Neuronal stem cell (in vitro differentiated cells): ENCODE measurements at regions not wholly inside any gene's neighbourhood (a gene's known extent, or its start where the extent isn't known, plus 50 kb on each side); places are given as distances from the start of the nearest gene placed in this dataset.

Experiments used
- DNase-seq: peaks from one replicate; pipeline ENCODE4 v3.0.0-alpha.2; 2013; ENCODE audit warnings: low spot score
- H2AFZ ChIP-seq: one replicate; pipeline ENCODE4 v1.6.1; 2013; ENCODE audit warnings: mild to moderate bottlenecking, low read length, inconsistent platforms
- H2AK5ac ChIP-seq: 2 replicates; pipeline ENCODE4 v1.6.1; 2013; ENCODE audit warnings: low read depth, mild to moderate bottlenecking, inconsistent platforms, low read length, moderate library complexity, mixed read lengths
- H2BK120ac ChIP-seq: 2 replicates; pipeline ENCODE4 v1.6.1; 2013; ENCODE audit warnings: low read depth, mild to moderate bottlenecking, inconsistent platforms, low read length, moderate library complexity, mixed read lengths
- H2BK12ac ChIP-seq: one replicate; pipeline ENCODE4 v1.6.1; 2013; ENCODE audit warnings: low read length, inconsistent platforms
- H2BK15ac ChIP-seq: 2 replicates; pipeline ENCODE4 v1.6.1; 2013; ENCODE audit warnings: mild to moderate bottlenecking, low read length, inconsistent platforms, mixed read lengths
- H2BK5ac ChIP-seq: one replicate; pipeline ENCODE4 v1.6.1; 2013; ENCODE audit warnings: inconsistent platforms, mild to moderate bottlenecking, low read length, moderate library complexity
- H3K14ac ChIP-seq: one replicate; pipeline ENCODE4 v1.6.1; 2013; ENCODE audit warnings: low read length, inconsistent platforms
- H3K18ac ChIP-seq: 2 replicates; pipeline ENCODE4 v1.6.1; 2013; ENCODE audit warnings: low read length, inconsistent platforms
- H3K23ac ChIP-seq: 2 replicates; pipeline ENCODE4 v1.6.1; 2013; ENCODE audit warnings: low read depth, mild to moderate bottlenecking, mixed read lengths, low read length, inconsistent platforms; ENCODE audit not compliant: poor library complexity
- H3K27ac ChIP-seq: replicated peaks from 3 replicates; pipeline ENCODE4 v1.5.1; 2013; ENCODE audit warnings: low read length, inconsistent platforms
- H3K27me3 ChIP-seq, 3 experiments: 2 replicates each; pipeline ENCODE4 v1.6.1; 2013; ENCODE audit warnings: low read length in 3 of 3, mild to moderate bottlenecking in 2 of 3, inconsistent platforms in 1 of 3, low read depth in 1 of 3, mixed read lengths in 1 of 3, moderate library complexity in 1 of 3; ENCODE audit not compliant: control insufficient read depth in 3 of 3, insufficient read depth in 3 of 3
- H3K36me3 ChIP-seq, 2 donors: replicated peaks in 1 of 2; 2 replicates each; pipeline ENCODE4 v1.6.1; 2013; ENCODE audit warnings: low read length in 2 of 2; ENCODE audit not compliant: control insufficient read depth in 2 of 2, insufficient read depth in 2 of 2
- H3K4ac ChIP-seq: 2 replicates; pipeline ENCODE4 v1.6.1; 2013; ENCODE audit warnings: inconsistent platforms, mild to moderate bottlenecking, low read length, moderate library complexity
- H3K4me1 ChIP-seq, 2 donors: 1 replicate in 1 of 2; 2 replicates in 1 of 2; pipeline ENCODE4 v1.6.1; 2013; ENCODE audit warnings: low read length in 2 of 2, low read depth in 1 of 2; ENCODE audit not compliant: control insufficient read depth in 2 of 2, insufficient read depth in 1 of 2
- H3K4me2 ChIP-seq: one replicate; pipeline ENCODE4 v1.6.1; 2013; ENCODE audit warnings: mild to moderate bottlenecking, low read length, inconsistent platforms; ENCODE audit not compliant: insufficient read depth, poor library complexity, severe bottlenecking
- H3K4me3 ChIP-seq, 2 donors: 2 replicates each; pipeline ENCODE4 v1.5.1; 2013; ENCODE audit warnings: low read length in 2 of 2, mild to moderate bottlenecking in 2 of 2, inconsistent platforms in 1 of 2, moderate library complexity in 1 of 2
- H3K79me1 ChIP-seq: one replicate; pipeline ENCODE4 v1.6.1; 2013; ENCODE audit warnings: low read depth, mild to moderate bottlenecking, inconsistent platforms, low read length, moderate library complexity
- H3K9ac ChIP-seq: one replicate; pipeline ENCODE4 v1.6.1; 2013; ENCODE audit warnings: mild to moderate bottlenecking, low read depth, low read length, inconsistent platforms; ENCODE audit not compliant: poor library complexity
- H3K9me3 ChIP-seq, 2 donors: replicated peaks in 1 of 2; 2 replicates each; pipeline versions ENCODE3 to v1.6.1; 2013; ENCODE audit warnings: low read length in 2 of 2, mild to moderate bottlenecking in 2 of 2, inconsistent platforms in 1 of 2, low read depth in 1 of 2, mixed read lengths in 1 of 2, moderate library complexity in 1 of 2; ENCODE audit not compliant: control insufficient read depth in 2 of 2, insufficient read depth in 1 of 2
- H4K8ac ChIP-seq: one replicate; pipeline ENCODE4 v1.6.1; 2013; ENCODE audit warnings: low read depth, mild to moderate bottlenecking, inconsistent platforms, low read length, moderate library complexity
- H4K91ac ChIP-seq: one replicate; pipeline ENCODE4 v1.6.1; 2013; ENCODE audit warnings: low read length, low read depth, mild to moderate bottlenecking, inconsistent platforms; ENCODE audit not compliant: poor library complexity
- WGBS, 2 donors: extraction: QIAGEN DNeasy Blood & Tissue Kit; methylation state at CpG; one replicate each; pipeline ENCODE4 v1.1.7; 2013; ENCODE audit warnings: missing lambda C conversion rate in 2 of 2, mixed read lengths in 1 of 2; ENCODE audit not compliant: insufficient read length in 2 of 2, insufficient replicate concordance in 1 of 2; ENCODE audit errors: extremely low coverage in 2 of 2; 5-methylcytosine and 5-hydroxymethylcytosine counted together

DNA sequence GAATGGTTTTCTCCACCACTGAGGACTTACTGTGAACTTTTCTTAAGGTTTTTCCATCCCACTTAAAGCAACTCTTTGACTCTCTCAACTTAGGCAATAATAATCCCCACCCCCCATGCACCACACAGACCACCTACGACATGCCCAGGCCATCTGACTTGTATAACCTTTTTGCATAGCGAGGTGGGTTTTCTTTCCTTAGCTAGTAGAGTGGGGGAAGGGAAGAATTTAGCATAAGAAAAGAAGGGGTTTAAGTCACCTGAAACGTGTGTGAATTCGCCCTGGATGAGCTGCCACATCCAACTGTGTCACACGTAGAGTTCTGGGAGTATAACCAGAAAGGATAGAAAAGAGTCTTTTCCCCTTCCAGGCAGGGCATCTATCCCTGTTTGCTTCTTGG, 262.7 kb downstream of the YTHDC2 start:
- Histone ChIP-seq H3K4me2 (no peak overlapping the region), H3K27me3 (no peaks in the 10 kb centered on the region), H3K4ac (no peak overlapping the region), H3K4me3 (no peak overlapping the region), H2AK5ac (no peak overlapping the region), H3K14ac (no peak overlapping the region), H4K8ac (no peak overlapping the region), H2BK12ac (no peak overlapping the region), H2BK5ac (no peak overlapping the region), H3K23ac (no peak overlapping the region), H3K27ac (no peak overlapping the region), H4K91ac (no peak overlapping the region), H2AFZ (no peak overlapping the region), H3K18ac (no peak overlapping the region), H2BK15ac (no peak overlapping the region), H3K9me3 (no peaks in the 10 kb centered on the region), H3K4me1 (peaks cover 2 to 7% of the 10 kb centered on the region in 2 donors), H3K9ac (no peak overlapping the region), H3K79me1 (no peaks in the 10 kb centered on the region), H3K36me3 (no peaks in the 10 kb centered on the region), H2BK120ac (no peak overlapping the region)
- WGBS, 2 donors, result no CpG with 5 or more reads among the region's 5 CpGs
- DNase-seq, result no peak

DNA sequence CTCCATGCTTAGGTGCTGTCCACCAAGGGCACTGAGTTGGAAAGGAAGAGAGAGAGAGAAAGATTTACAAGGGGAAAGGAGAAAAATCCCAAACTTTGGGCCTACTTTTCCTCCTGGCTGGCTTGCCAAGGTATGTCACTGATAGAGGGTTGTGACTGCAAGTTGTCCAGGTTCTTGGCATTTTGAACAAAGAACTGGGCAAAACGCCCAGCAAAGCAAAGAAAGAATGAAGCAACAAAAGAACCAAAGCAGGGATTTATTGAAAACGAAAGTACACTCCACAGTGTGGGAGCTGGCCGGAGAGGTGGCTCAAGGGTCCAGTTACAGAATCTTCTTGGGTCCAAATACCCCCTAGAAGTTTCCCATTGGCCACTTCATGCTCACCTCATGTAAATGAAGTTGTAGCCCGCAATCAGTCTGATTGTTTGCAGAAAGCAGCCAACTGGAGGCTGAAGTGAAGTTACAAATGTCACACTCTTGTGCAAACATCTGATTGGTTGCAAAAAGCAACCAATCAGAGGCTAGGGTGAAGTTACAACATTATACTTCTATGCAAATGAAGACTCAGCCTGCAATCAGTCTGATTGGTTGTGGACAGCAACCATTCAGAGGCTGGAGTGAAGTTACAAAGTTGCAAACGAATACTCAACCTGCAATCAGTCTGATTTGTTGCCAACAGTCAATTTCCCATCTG, 263.5 kb downstream of the YTHDC2 start:
- no peaks in the 10 kb centered on the region for H3K79me1 ChIP-seq
- no peak overlapping the region for H2BK5ac ChIP-seq
- no peak overlapping the region for H3K4me3 ChIP-seq
- H3K4me1 ChIP-seq, result peaks cover 0 to 2% of the 10 kb centered on the region in 2 donors
- H3K36me3 ChIP-seq, result no peaks in the 10 kb centered on the region
- no peak overlapping the region for H3K23ac ChIP-seq
- H4K91ac ChIP-seq, result no peak overlapping the region
- no peak overlapping the region for H3K27ac ChIP-seq
- H2BK120ac ChIP-seq, result no peak overlapping the region
- H2BK12ac ChIP-seq, result no peak overlapping the region
- no peak overlapping the region for H3K9ac ChIP-seq
- no peak overlapping the region for H3K4me2 ChIP-seq
- H3K27me3 ChIP-seq, result no peaks in the 10 kb centered on the region
- H3K18ac ChIP-seq, result no peak overlapping the region
- no peak for DNase-seq
- no peak overlapping the region for H4K8ac ChIP-seq
- no peak overlapping the region for H2AFZ ChIP-seq
- H3K4ac ChIP-seq, result no peak overlapping the region
- no peak overlapping the region for H2BK15ac ChIP-seq
- H2AK5ac ChIP-seq, result no peak overlapping the region
- no CpG with 5 or more reads among the region's 5 CpGs for WGBS, 2 donors
- H3K14ac ChIP-seq, result no peak overlapping the region
- H3K9me3 ChIP-seq, result no peaks in the 10 kb centered on the region

DNA sequence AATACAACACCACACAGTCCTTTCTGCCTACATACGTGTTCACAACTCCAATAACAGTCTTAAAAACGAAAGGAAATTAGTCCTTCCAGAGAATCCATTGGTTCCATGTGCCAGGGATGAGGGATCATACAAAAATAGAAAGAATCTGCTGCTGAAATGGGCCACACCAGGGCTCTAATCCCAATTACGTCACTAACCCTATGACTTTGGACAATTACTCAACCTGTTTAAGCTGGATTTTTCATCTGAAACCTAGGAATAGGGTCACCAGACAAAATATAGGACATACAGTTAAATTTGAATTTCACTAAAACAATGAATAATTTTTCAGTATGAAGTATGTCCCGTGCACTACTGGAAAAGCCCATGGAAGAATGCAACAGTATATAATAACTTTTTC, 264.7 kb downstream of the YTHDC2 start:
- DNase-seq, result no peak
- WGBS, 2 donors, result no CpG with 5 or more reads among the region's 4 CpGs
- H3K23ac ChIP-seq, result no peak overlapping the region

DNA sequence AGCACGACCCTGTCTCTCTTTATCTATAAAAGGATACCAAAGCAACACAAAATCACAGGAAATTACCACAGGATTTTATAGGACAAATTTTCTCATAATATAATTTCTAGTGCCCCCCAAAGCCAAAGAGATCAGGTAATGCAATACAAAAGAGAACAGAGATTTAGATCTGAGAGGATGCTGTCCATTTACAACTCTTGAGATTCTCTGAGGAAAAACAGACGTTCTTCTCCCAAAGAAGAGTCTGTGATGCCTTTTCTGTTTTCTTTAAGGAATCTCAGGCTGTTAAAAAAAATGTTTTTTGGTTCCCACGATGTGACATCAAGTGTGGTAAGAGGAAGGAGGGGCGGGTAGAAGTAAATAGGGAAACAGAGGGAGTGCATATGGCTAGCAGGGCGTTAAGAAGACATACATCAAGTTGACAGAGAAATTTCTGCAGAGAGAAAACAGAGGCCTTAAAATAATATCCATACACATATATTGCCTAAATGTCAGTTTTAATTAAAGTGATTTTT, 274.7 kb downstream of the YTHDC2 start:
- Histone ChIP-seq H2BK15ac (no peak overlapping the region), H3K4ac (no peak overlapping the region), H3K36me3 (no peaks in the 10 kb centered on the region), H3K27ac (no peak overlapping the region), H3K4me3 (no peak overlapping the region), H3K9me3 (peaks cover 0 to 1% of the 10 kb centered on the region in 2 donors), H3K23ac (no peak overlapping the region), H2BK12ac (no peak overlapping the region), H3K27me3 (no peaks in the 10 kb centered on the region), H3K4me2 (no peak overlapping the region), H2AFZ (no peak overlapping the region), H2BK120ac (no peak overlapping the region), H3K4me1 (no peaks in the 10 kb centered on the region), H3K14ac (no peak overlapping the region), H4K91ac (no peak overlapping the region), H3K18ac (no peak overlapping the region), H2BK5ac (no peak overlapping the region), H3K79me1 (no peaks in the 10 kb centered on the region), H3K9ac (no peak overlapping the region), H4K8ac (no peak overlapping the region), H2AK5ac (no peak overlapping the region)
- DNase-seq, result no peak
- no CpG with 5 or more reads among the region's 5 CpGs for WGBS, 2 donors

More for the DNA sequence above, 264.7 kb downstream of the YTHDC2 start:
- Histone ChIP-seq H2BK5ac (no peak overlapping the region), H3K9ac (no peak overlapping the region), H3K4me2 (no peak overlapping the region), H3K27ac (no peak overlapping the region), H3K4me1 (peaks cover 0 to 2% of the 10 kb centered on the region in 2 donors), H4K8ac (no peak overlapping the region), H3K4ac (no peak overlapping the region), H2AK5ac (no peak overlapping the region), H3K14ac (no peak overlapping the region), H3K18ac (no peak overlapping the region), H3K27me3 (no peaks in the 10 kb centered on the region), H3K4me3 (no peak overlapping the region), H2AFZ (no peak overlapping the region), H3K9me3 (no peaks in the 10 kb centered on the region), H2BK12ac (no peak overlapping the region), H2BK120ac (no peak overlapping the region), H4K91ac (no peak overlapping the region), H2BK15ac (no peak overlapping the region), H3K79me1 (no peaks in the 10 kb centered on the region), H3K36me3 (no peaks in the 10 kb centered on the region)
